ENCODE measurements at regions not wholly inside any gene's neighbourhood (a gene's known extent, or its start where the extent isn't known, plus 50 kb on each side); places are given as distances from the start of the nearest gene placed in this dataset.

- intact Hi-C loops (cut with micrococcal nuclease), result no loop called here
- CTCF ChIA-PET, result no interaction called here
These were observed 717.9 kb upstream of the ADAMTS16 start for GRCh38 chr5:4422247-4422646.

DNA sequence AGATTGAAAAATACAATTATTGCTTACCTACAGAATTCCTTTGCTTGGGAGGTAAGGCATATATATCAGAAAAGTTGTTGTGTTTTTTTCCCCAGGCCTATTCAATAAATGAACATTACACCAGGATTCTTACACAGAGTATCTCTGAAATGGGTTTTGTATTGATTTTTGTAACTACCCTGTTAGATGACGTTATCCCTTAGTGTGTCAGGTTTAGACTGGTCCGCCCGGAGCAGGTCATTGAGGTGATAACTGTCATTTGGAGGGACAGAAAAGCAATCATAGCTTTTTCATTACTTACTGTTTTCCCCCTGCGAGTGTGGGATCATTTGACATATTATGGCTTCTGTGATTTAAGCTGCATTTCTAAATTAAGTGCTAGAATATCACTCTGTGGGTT lies 715.2 kb upstream of the ADAMTS16 start:
- H3K9me3 ChIP-seq (replicated peaks; ENCODE audit: control insufficient read depth, insufficient read depth, low read length), result peaks cover 6% of the 10 kb centered on the region
- intact Hi-C loops (cut with micrococcal nuclease) (no loop called here), dilution Hi-C loops (cut with MboI; ENCODE audit: extremely low pct_ligation_motif_present, low sequenced_read_pairs) (no loop called here)
- no peak overlapping the region for H2AFZ ChIP-seq (ENCODE audit: low read depth, low read length)
- POLR2A ChIA-PET, result no interaction called here
- no peak for DNase-seq (ENCODE audit: low read depth, low spot score)
- BruUV-seq (replicated peaks), result no TSS peak
- H3K27ac ChIP-seq (ENCODE audit: insufficient read depth, low read depth, low read length), result no peak overlapping the region
- H3K9me1 ChIP-seq (replicated peaks; ENCODE audit: control insufficient read depth, extremely low read depth, insufficient read depth, low read length), result no peaks in the 10 kb centered on the region
- no peaks in the 10 kb centered on the region for H3K27me3 ChIP-seq (ENCODE audit: control insufficient read depth in 2 of 2, insufficient read depth in 2 of 2, low read length in 2 of 2)
- no peak for FAIRE-seq
- CTCF ChIA-PET, result no interaction called here
- no peak overlapping the region for H3K4me2 ChIP-seq (ENCODE audit: insufficient read depth, low read length)
- H3K79me2 ChIP-seq (ENCODE audit: control insufficient read depth, insufficient read depth, low read length), result no peaks in the 10 kb centered on the region
- no peak for TF ChIP-seq EZH2 (IDR thresholded peaks at IDR 0.05; ENCODE audit: borderline replicate concordance, low read depth, low read length, severe bottlenecking)
- TF ChIP-seq JUN (IDR thresholded peaks at IDR 0.05; ENCODE audit: borderline replicate concordance, insufficient read depth, insufficient read length, low read depth), result no peak
- no peak for TF ChIP-seq POLR2A (IDR thresholded peaks at IDR 0.05; ENCODE audit: low read depth, low read length)
- no peak for TF ChIP-seq FOS (IDR thresholded peaks at IDR 0.05; ENCODE audit: borderline replicate concordance, insufficient read depth, low read length)
- no peak for TF ChIP-seq POLR2AphosphoS5 (IDR thresholded peaks at IDR 0.05; ENCODE audit: insufficient read depth, low read depth, low read length)
- TF ChIP-seq, protein P1, sequence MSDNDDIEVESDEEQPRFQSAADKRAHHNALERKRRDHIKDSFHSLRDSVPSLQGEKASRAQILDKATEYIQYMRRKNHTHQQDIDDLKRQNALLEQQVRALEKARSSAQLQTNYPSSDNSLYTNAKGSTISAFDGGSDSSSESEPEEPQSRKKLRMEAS (IDR thresholded peaks at IDR 0.05; ENCODE audit: insufficient read depth, insufficient read length), result no peak
- TF ChIP-seq GATA2 (IDR thresholded peaks at IDR 0.05; ENCODE audit: insufficient read depth, insufficient read length, low read depth, low read length), result no peak
- TF ChIP-seq MYC (IDR thresholded peaks at IDR 0.05; ENCODE audit: low read depth, low read length), result no peak
- TF ChIP-seq, protein P2, sequence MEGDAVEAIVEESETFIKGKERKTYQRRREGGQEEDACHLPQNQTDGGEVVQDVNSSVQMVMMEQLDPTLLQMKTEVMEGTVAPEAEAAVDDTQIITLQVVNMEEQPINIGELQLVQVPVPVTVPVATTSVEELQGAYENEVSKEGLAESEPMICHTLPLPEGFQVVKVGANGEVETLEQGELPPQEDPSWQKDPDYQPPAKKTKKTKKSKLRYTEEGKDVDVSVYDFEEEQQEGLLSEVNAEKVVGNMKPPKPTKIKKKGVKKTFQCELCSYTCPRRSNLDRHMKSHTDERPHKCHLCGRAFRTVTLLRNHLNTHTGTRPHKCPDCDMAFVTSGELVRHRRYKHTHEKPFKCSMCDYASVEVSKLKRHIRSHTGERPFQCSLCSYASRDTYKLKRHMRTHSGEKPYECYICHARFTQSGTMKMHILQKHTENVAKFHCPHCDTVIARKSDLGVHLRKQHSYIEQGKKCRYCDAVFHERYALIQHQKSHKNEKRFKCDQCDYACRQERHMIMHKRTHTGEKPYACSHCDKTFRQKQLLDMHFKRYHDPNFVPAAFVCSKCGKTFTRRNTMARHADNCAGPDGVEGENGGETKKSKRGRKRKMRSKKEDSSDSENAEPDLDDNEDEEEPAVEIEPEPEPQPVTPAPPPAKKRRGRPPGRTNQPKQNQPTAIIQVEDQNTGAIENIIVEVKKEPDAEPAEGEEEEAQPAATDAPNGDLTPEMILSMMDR (IDR thresholded peaks at IDR 0.05; ENCODE audit: extremely low read depth in 1 of 2, insufficient read depth in 1 of 2, low read depth in 1 of 2, low read length in 2 of 2), result no peak
- no peak overlapping the region for H3K4me3 ChIP-seq (replicated peaks in 1 of 3; ENCODE audit: insufficient read depth in 1 of 3, low read depth in 1 of 3, low read length in 3 of 3)
- H3K4me1 ChIP-seq (ENCODE audit: control insufficient read depth, extremely low read depth, insufficient read depth, low read length), result no peaks in the 10 kb centered on the region
- no peaks in the 10 kb centered on the region for H4K20me1 ChIP-seq (replicated peaks; ENCODE audit: control insufficient read depth, extremely low read depth, insufficient read depth, low read length)
- H3K36me3 ChIP-seq (ENCODE audit: control insufficient read depth in 2 of 2, extremely low read depth in 1 of 2, insufficient read depth in 2 of 2, low read length in 2 of 2), result no peaks in the 10 kb centered on the region
- no peak overlapping the region for H3K9ac ChIP-seq (replicated peaks; ENCODE audit: extremely low read depth, insufficient read depth, low read length)

More at GRCh38 chr5:4422247-4422646, 717.9 kb upstream of the ADAMTS16 start:
- Histone ChIP-seq H3K9ac (replicated peaks; ENCODE audit: extremely low read depth, insufficient read depth, low read length) (no peak overlapping the region), H2AFZ (ENCODE audit: low read depth, low read length) (no peak overlapping the region), H3K36me3 (ENCODE audit: control insufficient read depth in 2 of 2, extremely low read depth in 1 of 2, insufficient read depth in 2 of 2, low read length in 2 of 2) (no peaks in the 10 kb centered on the region), H3K9me3 (replicated peaks; ENCODE audit: control insufficient read depth, insufficient read depth, low read length) (peaks cover 5% of the 10 kb centered on the region), H3K4me3 (replicated peaks in 1 of 3; ENCODE audit: insufficient read depth in 1 of 3, low read depth in 1 of 3, low read length in 3 of 3) (no peak overlapping the region), H4K20me1 (replicated peaks; ENCODE audit: control insufficient read depth, extremely low read depth, insufficient read depth, low read length) (no peaks in the 10 kb centered on the region), H3K79me2 (ENCODE audit: control insufficient read depth, insufficient read depth, low read length) (no peaks in the 10 kb centered on the region), H3K27me3 (ENCODE audit: control insufficient read depth in 2 of 2, insufficient read depth in 2 of 2, low read length in 2 of 2) (no peaks in the 10 kb centered on the region), H3K9me1 (replicated peaks; ENCODE audit: control insufficient read depth, extremely low read depth, insufficient read depth, low read length) (no peaks in the 10 kb centered on the region), H3K4me1 (ENCODE audit: control insufficient read depth, extremely low read depth, insufficient read depth, low read length) (no peaks in the 10 kb centered on the region), H3K27ac (ENCODE audit: insufficient read depth, low read depth, low read length) (no peak overlapping the region), H3K4me2 (ENCODE audit: insufficient read depth, low read length) (no peak overlapping the region)
- FAIRE-seq, result no peak
- TF ChIP-seq MYC (IDR thresholded peaks at IDR 0.05; ENCODE audit: low read depth, low read length), result no peak
- TF ChIP-seq, protein P2 (IDR thresholded peaks at IDR 0.05; ENCODE audit: extremely low read depth in 1 of 2, insufficient read depth in 1 of 2, low read depth in 1 of 2, low read length in 2 of 2), result no peak
- POLR2A ChIA-PET, result no interaction called here
- no TSS peak for BruUV-seq (replicated peaks)
- no peak for DNase-seq (ENCODE audit: low read depth, low spot score)
- dilution Hi-C loops (cut with MboI; ENCODE audit: extremely low pct_ligation_motif_present, low sequenced_read_pairs), result no loop called here
